B cell (primary cell): ENCODE measurements at regions not wholly inside any gene's neighbourhood (a gene's known extent, or its start where the extent isn't known, plus 50 kb on each side); places are given as distances from the start of the nearest gene placed in this dataset.
"Not testable (repeated sequence)": the region's sequence is repeated elsewhere in the genome, so short reads cannot be mapped to it uniquely, and the experiment has no call there.

Experiments
- ATAC-seq: fragments of 200-7000 bp; cut with Tn5 transposase; one replicate; pipeline ENCODE4 v1.10.0; 2021; ENCODE audit warnings: low read depth, mild to moderate bottlenecking, moderate number of reproducible peaks, moderate library complexity
- CTCF ChIA-PET: fragments of 350-600 bp; sonication (Branson Sonifier 250); formaldehyde crosslinking; loops from one replicate; lab custom pipeline; 2021; ENCODE audit warnings: antibody characterized with exemption, inconsistent platforms; lab: Charles Lee
- POLR2A ChIA-PET: fragments of 350-600 bp; sonication (Branson Sonifier 250); formaldehyde crosslinking; loops from one replicate; lab custom pipeline; 2021; ENCODE audit warnings: antibody characterized with exemption; lab: Charles Lee
- DNase-seq: peaks from one replicate; pipeline ENCODE4 v3.0.0; 2013
- H2AFZ ChIP-seq: 2 replicates; pipeline ENCODE4 v1.6.1; 2012; ENCODE audit warnings: mild to moderate bottlenecking, low read depth, low read length; ENCODE audit not compliant: insufficient read depth, poor library complexity, severe bottlenecking
- H3K27ac ChIP-seq, 2 donors: 1 replicate in 1 of 2; 2 replicates in 1 of 2; pipeline ENCODE4 v1.5.1; 2012 to 2013; ENCODE audit warnings: low read length in 2 of 2, mild to moderate bottlenecking in 2 of 2, moderate library complexity in 1 of 2
- H3K27me3 ChIP-seq, 4 experiments: fragments of 200-600 bp in 1 of 4; sonication (generic) in 1 of 4; replicated peaks in 1 of 4; 1 replicate in 2 of 4; 2 replicates in 2 of 4; pipeline versions ENCODE4 v1.6.1 to v1.7.0; 2013 to 2016; ENCODE audit warnings: low read length in 3 of 4, mild to moderate bottlenecking in 2 of 4, mixed read lengths in 1 of 4, moderate library complexity in 1 of 4; ENCODE audit not compliant: insufficient read depth in 4 of 4, control insufficient read depth in 3 of 4; ENCODE audit errors: control extremely low read depth in 1 of 4
- H3K36me3 ChIP-seq, 2 experiments: replicated peaks in 1 of 2; 1 replicate in 1 of 2; 2 replicates in 1 of 2; pipeline versions ENCODE4 v1.6.1 to v1.7.1; 2013; ENCODE audit warnings: low read length in 1 of 2; ENCODE audit not compliant: insufficient read depth in 2 of 2, control insufficient read depth in 1 of 2; ENCODE audit errors: control extremely low read depth in 1 of 2, extremely low read depth in 1 of 2
- H3K4me1 ChIP-seq, 2 donors: fragments of 200-600 bp in 1 of 2; sonication (generic) in 1 of 2; 1 replicate in 1 of 2; 2 replicates in 1 of 2; pipeline versions ENCODE4 v1.5.1 to v1.6.1; 2013 to 2017; ENCODE audit warnings: low read length in 2 of 2; ENCODE audit not compliant: control insufficient read depth in 2 of 2, insufficient read depth in 2 of 2
- H3K4me2 ChIP-seq: replicated peaks from 2 replicates; pipeline ENCODE3; 2012; ENCODE audit warnings: mild to moderate bottlenecking, low read depth, low read length; ENCODE audit not compliant: poor library complexity, severe bottlenecking
- H3K4me3 ChIP-seq, 5 experiments: fragments of 200-600 bp in 1 of 5; sonication (generic) in 1 of 5; 1 replicate in 3 of 5; 2 replicates in 2 of 5; pipeline versions ENCODE4 v1.5.1 to v1.7.0; 2011 to 2016; ENCODE audit warnings: low read length in 4 of 5, mild to moderate bottlenecking in 4 of 5, low read depth in 2 of 5, control low read depth in 1 of 5, moderate library complexity in 1 of 5; ENCODE audit not compliant: insufficient read depth in 1 of 5; ENCODE audit errors: control extremely low read depth in 1 of 5, extremely low read depth in 1 of 5
- H3K79me2 ChIP-seq: fragments of 200-600 bp; sonication (generic); one replicate; pipeline ENCODE4 v1.6.0; 2016; ENCODE audit warnings: low read length; ENCODE audit not compliant: control insufficient read depth, insufficient read depth
- H3K9ac ChIP-seq: fragments of 200-600 bp; sonication (generic); 2 replicates; pipeline ENCODE4 v1.6.1; 2017; ENCODE audit warnings: mild to moderate bottlenecking, low read length, moderate library complexity
- H3K9me3 ChIP-seq, 3 donors: one replicate each; pipeline versions ENCODE4 v1.6.1 to v1.7.1; 2013; ENCODE audit warnings: low read length in 2 of 3; ENCODE audit not compliant: control insufficient read depth in 2 of 3, insufficient read depth in 1 of 3; ENCODE audit errors: control extremely low read depth in 1 of 3
- H4K20me1 ChIP-seq: 2 replicates; pipeline ENCODE4 v1.6.0; 2012; ENCODE audit warnings: mild to moderate bottlenecking, low read length; ENCODE audit not compliant: insufficient read depth, control insufficient read depth, poor library complexity, severe bottlenecking
- H3K27ac Mint-ChIP-seq: one replicate; pipeline ENCODE4 v1.8.0; 2021; ENCODE audit warnings: mixed read lengths
- H3K27me3 Mint-ChIP-seq: one replicate; pipeline ENCODE4 v1.8.0; 2021; ENCODE audit warnings: mixed read lengths
- H3K4me1 Mint-ChIP-seq: one replicate; pipeline ENCODE4 v1.8.0; 2021; ENCODE audit warnings: mixed read lengths
- H3K4me3 Mint-ChIP-seq: one replicate; pipeline ENCODE4 v1.8.0; 2021; ENCODE audit warnings: mixed read lengths
- H3K9me3 Mint-ChIP-seq: one replicate; pipeline ENCODE4 v1.8.0; 2022; ENCODE audit warnings: mixed read lengths; ENCODE audit not compliant: insufficient read depth
- EZH2 ChIP-seq: IDR thresholded peaks from 2 replicates; pipeline ENCODE4 v1.6.1; 2012; ENCODE audit warnings: borderline replicate concordance, low read depth, mild to moderate bottlenecking, moderate library complexity, low read length; ENCODE audit not compliant: insufficient read depth, poor library complexity, severe bottlenecking
- WGBS: methylation state at CpG from one replicate; pipeline ENCODE4 v1.1.5; 2013; ENCODE audit warnings: missing lambda C conversion rate; ENCODE audit not compliant: insufficient coverage; 5-methylcytosine and 5-hydroxymethylcytosine counted together
- intact Hi-C: fragments of 100-400 bp; cut with micrococcal nuclease; formaldehyde crosslinking; loops from one replicate; pipeline ENCODE4 v1.10.0; 2022
- TF ChIP-seq, protein P1 (sequence below): fragments of 200-600 bp; IDR thresholded peaks from one replicate; pipeline ENCODE4 v1.8.0; 2022; ENCODE audit warnings: antibody characterized with exemption, mild to moderate bottlenecking

DNA sequence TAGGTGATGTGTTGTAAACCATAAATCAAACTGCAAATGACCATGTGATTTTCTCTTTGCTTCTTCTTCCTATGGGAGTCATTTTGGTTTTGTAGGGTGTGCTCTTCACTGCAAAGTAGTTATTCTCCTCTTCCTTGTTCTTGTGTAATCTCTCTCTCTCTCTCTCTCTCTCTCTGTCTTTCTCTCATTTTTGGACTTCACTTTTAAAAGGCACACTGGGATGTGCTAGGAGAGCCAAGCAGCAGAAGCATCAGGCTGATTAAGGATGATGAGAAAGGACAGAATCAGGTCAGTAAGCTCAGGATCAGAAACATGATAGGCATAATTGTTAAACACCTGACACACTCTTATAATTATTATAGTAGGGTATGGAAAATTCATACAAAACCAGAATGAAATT lies 505.3 kb upstream of the ZNF608 start:
- H3K9ac ChIP-seq, result no peak overlapping the region
- no peaks in the 10 kb centered on the region for H3K79me2 ChIP-seq
- no peaks in the 10 kb centered on the region for H3K9me3 Mint-ChIP-seq
- peaks cover 5 to 27% (median 16%) of the 10 kb centered on the region in 3 donors for H3K9me3 ChIP-seq
- no peaks in the 10 kb centered on the region for H3K27me3 Mint-ChIP-seq
- H3K4me3 ChIP-seq, result no peak overlapping the region
- ATAC-seq (no peak), DNase-seq (no peak)
- H3K4me1 ChIP-seq, result no peaks in the 10 kb centered on the region
- TF ChIP-seq, protein P1, sequence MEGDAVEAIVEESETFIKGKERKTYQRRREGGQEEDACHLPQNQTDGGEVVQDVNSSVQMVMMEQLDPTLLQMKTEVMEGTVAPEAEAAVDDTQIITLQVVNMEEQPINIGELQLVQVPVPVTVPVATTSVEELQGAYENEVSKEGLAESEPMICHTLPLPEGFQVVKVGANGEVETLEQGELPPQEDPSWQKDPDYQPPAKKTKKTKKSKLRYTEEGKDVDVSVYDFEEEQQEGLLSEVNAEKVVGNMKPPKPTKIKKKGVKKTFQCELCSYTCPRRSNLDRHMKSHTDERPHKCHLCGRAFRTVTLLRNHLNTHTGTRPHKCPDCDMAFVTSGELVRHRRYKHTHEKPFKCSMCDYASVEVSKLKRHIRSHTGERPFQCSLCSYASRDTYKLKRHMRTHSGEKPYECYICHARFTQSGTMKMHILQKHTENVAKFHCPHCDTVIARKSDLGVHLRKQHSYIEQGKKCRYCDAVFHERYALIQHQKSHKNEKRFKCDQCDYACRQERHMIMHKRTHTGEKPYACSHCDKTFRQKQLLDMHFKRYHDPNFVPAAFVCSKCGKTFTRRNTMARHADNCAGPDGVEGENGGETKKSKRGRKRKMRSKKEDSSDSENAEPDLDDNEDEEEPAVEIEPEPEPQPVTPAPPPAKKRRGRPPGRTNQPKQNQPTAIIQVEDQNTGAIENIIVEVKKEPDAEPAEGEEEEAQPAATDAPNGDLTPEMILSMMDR, result no peak
- TF ChIP-seq EZH2, result no peak
- H4K20me1 ChIP-seq, result no peaks in the 10 kb centered on the region
- no peak overlapping the region for H2AFZ ChIP-seq
- H3K4me2 ChIP-seq, result no peak overlapping the region
- H3K27me3 ChIP-seq, result no peaks in the 10 kb centered on the region
- H3K27ac ChIP-seq, result no peak overlapping the region
- ChIA-PET POLR2A (no interaction called here), CTCF (no interaction called here)
- no peaks in the 10 kb centered on the region for H3K4me1 Mint-ChIP-seq
- H3K4me3 Mint-ChIP-seq, result no peak overlapping the region
- no peak overlapping the region for H3K27ac Mint-ChIP-seq
- intact Hi-C loops, result no loop called here
- H3K36me3 ChIP-seq, result no peaks in the 10 kb centered on the region

DNA sequence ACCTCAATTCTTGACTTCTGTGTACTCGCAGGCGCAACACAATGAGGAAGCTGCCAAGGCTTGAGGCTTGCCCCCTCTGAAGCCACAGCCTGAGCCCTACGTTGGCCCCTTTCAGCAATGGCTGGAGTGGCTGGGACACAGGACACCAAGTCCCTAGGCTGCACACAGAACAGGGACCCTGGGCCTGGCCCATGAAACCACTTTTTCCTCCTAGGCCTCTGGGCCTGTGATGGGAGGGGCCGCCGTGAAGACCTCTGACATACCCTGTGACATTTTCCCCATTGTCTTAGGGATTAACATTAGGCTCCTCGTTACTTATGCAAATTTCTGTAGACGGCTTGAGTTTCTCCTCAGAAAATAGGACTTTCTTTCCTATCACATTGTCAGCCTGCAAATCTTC lies 507.2 kb upstream of the ZNF608 start:
- H3K4me3 Mint-ChIP-seq, DNase-seq, H3K4me1 Mint-ChIP-seq, H3K9ac ChIP-seq, H3K4me2 ChIP-seq, POLR2A ChIA-PET, intact Hi-C loops, CTCF ChIA-PET, H4K20me1 ChIP-seq, ATAC-seq, H3K27me3 Mint-ChIP-seq, H3K27ac Mint-ChIP-seq, H3K27ac ChIP-seq, H3K36me3 ChIP-seq, H3K4me1 ChIP-seq, H3K27me3 ChIP-seq, H3K79me2 ChIP-seq, H2AFZ ChIP-seq, H3K4me3 ChIP-seq, H3K9me3 Mint-ChIP-seq: not testable (repeated sequence)
- H3K9me3 ChIP-seq, result peaks cover 3 to 27% (median 16%) of the 10 kb centered on the region in 3 donors
- WGBS, result 94% methylated on average over 5 of the region's 7 CpGs
